Activated CD4-positive, alpha-beta T cell treated with anti-CD3 and anti-CD28 coated beads, Interleukin-2, amount 50 U/mL, for 4 hours (primary cell): ENCODE measurements at regions not wholly inside any gene's neighbourhood (a gene's known extent, or its start where the extent isn't known, plus 50 kb on each side); places are given as distances from the start of the nearest gene placed in this dataset.

ENCODE experiments used
- DNase-seq, 2 experiments: peaks; one replicate each; pipeline ENCODE4 v3.0.0-alpha.2; 2020

DNA sequence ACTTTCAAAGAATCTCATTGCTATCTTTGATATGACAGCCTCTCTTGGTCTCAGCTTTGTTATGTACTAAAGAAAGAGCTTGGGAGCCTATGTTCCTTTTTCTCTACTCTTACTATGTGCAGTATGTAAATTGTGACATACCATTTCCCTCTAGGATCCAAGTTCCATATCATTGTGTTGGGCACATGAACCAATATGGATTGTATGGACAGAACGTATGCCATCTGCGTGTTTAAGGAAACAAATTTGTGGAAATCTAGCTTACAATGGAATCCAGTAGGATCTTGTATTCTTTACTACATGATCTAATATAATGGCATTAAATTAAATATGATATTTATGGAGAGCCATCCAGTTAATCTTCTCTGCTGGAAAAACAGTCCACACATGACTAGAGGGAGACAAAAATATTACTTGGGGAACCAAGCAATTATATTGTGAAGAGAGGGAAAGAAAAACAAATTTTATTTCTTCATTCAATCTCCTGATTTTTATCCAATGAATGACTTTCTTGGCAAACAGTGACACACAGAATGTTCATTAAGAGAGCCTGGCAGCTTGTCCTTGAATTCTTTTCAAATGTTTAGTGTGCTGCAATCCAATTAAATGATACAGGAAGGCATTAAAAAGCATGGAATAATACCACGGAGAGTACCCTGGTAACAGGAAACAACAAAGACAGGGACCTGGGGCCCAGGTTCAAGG lies 106.5 kb upstream of the DAB1 start:
- DNase-seq, result no peak

DNA sequence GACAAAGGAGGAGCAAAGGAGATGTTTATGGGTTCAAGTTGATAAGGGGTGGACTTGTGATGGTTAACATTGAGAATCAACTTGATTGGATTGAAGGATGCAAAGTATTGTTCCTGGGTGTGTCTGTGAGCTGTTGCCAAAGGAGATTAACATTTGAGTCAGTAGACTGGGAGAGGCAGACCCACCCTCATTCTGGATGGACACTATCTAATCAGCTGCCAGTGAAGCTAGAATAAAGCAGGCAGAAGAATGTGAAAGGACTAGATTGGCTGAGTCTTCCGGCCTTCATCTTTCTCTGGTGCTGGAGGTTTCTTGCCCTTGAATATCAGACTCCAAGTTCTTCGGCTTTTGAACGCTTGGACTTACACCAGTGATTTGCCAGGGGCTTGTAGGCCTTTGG lies 98.7 kb upstream of the DAB1 start:
- no peak for DNase-seq

DNA sequence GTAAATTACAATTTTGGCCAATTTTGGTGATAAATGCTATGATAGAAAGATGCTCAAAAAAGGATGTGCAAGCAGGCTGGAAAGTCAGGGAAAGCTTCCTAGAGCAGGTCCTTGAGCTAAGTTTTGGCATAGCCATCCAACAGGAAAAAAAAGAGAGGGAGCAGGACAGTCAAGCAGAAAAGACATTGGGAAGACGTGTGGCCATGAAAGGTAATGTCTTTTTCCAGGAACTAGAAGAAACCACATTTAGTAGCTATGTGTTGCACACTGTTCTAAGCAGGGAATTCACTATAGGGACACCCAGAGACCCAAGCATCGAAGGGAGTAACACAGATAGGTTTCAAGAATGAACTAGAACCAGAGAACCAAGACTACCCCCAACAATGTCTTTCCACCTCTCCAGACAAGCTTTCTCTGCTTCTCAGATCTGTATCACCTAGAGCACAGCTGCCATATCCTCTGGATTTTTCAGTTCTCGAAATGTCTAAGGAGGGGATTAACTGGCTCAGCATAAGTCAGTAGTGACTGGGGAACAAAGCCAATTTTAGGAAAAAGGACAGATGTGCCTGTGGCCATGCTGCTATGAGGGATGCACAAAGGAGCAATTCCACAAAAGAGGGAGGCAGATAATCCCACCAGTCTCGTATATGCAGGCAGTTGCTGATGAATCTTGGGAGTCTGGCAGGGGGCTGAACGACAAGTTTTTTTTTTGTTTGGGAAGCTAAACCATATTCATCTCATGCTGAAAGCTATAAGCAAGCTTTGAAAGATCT lies 97.1 kb upstream of the DAB1 start:
- no peak for DNase-seq

DNA sequence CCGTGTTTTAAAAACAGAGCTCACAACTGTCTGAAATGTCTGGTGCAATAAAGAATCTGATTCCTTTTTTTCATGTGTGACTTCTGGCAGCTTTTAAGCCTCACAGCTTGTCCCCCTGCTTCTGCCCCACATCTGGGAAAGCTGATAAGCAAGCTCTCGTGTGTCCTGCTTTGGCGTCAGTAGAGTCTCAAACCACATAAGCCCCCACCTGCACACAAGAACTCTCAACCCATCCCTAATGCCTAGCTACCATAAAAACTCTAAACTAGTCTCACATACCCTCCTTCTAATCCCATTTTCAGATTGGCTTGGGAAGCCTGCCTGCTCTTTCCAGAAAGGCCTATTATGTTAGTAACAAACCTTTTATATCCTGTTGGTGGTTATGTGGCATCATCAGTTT lies 94.6 kb upstream of the DAB1 start:
- no peak for DNase-seq

DNA sequence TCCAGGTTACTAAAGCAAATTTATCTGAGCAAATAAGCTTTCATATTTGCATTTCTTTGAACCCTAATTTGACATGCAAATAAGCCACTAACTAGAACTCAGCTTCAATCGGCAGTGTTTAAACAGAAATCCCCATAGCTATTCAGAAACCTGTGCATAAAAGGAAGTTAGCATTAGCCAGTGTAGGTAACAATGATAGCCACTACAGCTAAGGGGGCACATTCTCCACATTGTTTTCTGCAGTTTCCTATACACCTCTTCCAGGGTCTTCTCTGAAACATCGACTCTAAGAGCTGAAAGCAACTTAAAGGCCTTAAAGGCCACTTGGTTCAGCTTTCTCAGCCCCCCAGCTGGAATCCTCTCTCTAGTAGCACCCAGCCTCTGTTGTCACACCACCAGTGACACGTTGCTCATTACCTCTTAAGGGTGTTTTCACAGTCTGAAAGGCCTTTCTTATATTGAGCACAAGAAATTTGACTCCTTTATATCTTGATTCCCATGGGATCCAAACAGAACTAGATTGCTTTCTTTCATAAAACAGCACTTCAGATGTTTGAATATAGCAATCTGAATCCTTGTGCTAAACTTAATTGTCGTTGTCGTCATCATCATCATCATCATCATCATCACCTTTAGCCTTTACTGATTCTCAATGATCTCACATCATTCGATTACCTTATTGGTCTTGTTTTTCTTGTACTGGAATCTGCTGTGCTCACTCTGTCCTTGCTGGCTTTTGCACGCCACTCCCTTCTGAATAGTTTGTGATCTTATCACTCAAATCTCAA lies 93.9 kb upstream of the DAB1 start:
- DNase-seq, result no peak

DNA sequence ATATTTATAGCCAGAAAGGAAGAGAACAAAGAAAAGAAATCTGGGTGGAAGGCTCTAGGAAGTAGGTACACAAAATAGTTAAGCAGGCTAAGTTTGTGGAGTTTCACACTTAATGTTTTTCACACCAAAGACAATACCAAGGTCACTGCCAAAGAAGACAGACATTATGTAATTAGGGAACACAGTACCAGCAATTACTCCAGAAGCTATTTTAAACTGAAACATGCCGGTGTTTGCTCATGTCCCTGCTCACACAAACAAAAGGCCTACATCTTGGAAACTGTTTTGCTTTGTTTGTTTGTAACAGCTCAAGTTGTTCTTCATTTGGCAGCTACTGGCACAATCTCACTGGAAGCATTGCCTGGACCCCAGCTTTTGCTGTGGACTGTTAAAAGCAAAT lies 88.5 kb upstream of the DAB1 start:
- DNase-seq, result no peak

DNA sequence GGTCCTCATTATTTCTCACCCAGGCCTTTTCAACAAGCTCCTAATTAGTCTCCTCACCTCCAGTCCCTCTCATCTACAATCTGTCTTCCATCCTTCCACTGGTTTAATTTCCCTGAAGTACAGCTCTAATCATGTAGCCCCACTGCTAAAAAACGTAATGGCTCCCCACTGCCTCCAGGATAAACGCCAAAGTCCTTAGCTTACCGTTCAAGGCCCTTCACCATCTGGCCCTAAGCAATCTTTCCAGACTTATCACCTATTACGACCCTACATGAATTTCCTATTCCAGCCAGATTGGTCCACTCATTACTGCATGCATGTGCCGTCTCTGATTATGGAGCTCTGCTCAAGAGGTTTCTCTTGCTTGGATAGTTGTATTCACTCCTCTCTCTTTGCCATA lies 83.1 kb upstream of the DAB1 start:
- DNase-seq, result no peak

DNA sequence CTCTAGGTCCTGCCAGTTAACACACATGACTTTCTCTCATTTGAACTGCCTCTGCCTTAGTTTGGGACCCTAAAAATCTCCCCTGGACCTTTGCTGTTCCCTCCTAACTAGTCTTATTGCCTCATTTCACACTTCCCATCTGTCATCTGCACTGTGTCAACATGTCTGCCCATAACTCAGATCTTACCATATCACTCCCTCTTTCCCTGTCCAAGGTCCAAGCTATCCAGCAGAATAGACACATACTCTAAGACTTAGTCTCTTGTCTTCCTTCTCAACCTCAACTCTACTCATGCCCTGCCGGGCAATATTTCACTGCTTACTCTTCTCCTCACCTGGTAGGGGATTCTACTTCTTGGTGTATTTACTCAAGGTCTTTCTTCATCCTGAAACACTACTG lies 79.5 kb upstream of the DAB1 start:
- DNase-seq, result no peak

DNA sequence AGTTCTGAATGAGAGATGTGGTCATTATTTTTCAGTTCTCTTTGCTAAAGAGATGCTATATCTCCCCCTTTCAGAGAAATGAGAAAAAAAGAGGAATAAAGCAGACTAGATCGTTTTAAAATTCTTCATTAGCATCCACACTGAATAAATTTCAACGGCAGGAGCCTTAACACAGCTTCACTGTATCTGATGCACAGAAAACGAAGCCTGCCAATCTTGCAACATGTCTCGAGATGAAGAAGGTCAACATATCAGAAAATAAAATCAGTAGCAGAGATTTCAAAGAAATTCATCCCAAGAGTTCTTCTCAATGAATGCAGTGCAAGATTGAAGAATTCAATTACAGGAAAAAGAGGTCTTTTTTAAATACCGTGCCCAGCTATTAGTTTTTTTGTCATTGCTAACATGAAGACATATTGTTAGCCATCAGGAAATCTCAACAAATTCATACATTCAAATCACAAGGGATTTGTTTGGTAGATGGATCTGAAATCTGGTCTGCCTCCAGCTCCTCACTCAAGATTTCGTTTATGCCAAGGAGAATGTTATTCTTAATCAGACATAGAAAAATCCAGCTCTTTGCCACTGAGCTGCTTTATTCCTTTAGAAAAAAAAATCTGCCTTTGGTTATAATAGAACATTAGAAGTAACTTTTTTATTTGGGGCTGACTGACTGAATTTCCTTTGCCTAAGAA lies 76.4 kb upstream of the DAB1 start:
- no peak for DNase-seq

DNA sequence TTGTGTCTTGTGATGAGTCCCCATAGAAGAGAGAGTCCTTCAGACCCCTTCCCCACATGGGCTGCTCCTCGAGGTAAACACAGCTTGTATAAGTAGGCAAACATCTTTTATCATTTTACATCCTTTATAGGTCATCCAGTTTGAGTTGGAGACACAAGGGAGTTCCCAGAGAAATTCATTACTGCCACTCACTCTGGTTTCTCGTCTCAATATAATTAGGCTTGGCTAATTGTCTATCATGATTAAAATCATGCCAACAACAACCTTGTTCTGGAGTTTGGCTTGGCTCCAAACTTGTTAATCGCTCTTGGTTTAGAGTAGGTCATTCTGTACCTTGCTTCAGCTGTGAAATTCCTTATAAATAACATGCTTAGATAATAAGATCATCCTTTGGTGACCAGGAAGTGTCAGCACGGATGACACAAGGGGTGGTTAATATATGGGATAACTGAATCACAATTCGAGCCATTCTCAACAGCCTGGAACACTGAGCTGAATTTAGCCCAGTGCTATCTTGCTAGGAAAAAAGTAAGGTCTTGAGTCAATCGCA lies 70.7 kb upstream of the DAB1 start:
- no peak for DNase-seq

DNA sequence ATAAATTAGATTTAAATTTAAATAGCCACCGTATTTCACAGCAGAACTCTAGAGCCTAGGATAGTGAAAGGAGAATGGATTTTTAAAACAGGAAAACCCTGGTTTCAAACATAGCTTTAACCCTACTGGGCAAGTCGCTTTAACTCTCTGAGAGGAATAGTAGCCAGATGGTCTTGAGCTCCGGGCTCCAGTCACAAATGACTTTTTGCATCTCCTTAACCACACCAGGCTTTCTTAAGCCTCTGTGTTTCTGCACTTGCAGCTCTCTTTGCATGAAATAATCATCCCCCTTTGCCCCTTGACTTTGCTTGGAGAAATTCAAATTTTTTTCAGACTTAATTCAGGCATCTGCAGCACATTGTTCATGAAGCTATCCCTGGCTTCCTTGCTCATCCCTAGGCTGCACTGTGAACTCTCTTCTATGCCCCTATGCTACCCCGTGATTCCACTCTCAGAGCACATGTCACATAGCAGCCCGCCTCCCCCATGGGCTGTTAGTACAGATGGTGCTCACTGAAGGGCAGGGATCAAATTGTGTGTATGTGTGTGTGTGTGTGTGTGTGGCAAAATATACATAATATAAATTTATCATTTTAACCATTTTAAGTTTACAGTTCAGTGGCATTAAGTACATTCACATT lies 68.8 kb upstream of the DAB1 start:
- no peak for DNase-seq

DNA sequence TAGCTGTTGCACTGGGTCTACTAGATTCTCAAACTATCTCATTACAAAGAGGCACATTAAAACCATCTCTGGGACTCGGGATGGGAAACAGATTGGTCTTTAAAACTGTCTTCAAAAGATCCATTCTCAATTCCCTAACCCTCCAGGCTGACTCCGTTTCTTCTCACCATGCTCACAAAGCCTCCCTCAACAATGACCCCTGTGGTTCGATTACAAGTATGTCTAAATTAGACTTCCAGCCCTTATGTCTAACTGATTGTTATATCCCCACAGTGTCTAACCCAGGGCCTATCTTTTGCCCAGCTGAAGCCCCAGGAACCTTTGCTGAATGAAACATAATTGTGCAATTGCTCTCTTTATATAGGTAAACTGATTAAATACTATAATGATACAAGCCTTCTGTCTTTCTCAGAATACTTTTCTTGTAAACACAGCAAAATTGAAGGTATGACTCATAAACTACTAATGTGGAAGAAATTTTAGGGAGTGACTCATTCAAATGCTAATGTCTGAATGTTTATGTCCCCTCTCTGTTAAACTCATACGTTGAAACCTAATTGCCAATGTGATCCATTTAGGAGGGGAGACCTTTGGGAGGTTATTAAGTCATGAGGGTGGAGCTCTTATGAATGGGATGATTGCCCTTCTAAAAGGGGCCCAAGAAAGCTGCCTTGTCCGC lies 65.6 kb upstream of the DAB1 start:
- DNase-seq, result no peak

DNA sequence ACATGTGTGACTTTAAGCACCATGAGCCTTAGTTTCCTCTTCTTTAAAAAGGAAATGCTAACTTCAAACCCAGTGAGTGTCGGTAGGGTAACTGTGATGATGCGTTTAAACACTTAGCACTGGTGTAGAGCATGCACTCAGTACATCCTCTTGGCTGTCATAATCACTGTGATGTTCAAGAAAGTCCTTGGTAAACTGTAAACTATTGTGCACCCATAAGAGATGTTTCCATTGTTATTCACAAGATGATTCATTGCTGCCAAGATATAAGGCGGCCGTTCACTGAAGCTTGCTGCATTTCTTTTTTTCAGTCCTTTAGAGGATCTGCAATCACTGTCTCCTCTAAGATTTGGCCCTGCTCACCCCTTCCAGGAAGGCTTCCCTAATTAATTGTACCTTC lies 61.8 kb upstream of the DAB1 start:
- no peak for DNase-seq

DNA sequence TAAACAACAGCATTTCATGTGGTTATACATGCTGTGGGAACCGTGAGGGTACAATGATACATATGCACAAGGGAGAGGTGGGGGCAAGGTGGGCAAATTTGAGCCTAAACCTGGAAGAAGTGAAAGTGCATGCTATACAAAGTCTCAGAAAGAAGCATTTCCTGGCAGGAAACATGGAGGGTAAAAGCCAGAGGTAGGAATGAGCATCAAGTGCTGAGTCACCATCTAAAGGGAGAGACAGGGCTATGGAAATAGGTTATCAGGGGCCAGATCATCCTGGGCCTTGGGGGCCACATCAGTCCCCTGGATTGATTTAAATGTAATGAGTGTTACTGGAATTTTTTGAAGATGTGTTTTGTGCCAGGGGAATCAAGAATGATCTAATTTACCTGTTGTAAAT lies 60.1 kb upstream of the DAB1 start:
- no peak for DNase-seq

DNA sequence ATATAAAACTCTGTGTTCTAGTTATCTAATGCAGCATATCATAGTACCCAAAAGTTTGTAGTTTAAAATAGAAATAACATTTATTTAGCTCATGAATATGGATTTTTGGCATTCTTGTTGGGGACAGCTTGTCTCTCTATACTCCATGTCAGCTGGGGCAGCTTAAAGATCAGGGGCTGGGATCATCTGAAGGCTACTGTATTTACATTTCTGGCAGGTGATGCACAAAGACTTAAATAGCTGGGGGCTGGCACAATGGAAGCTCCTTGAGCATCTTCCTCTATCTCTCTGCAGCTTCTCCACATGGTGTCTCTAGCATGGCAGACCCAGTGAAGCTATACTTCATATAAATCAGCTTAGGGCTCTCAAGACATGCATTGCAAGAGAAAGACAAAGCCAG lies 55.6 kb upstream of the DAB1 start:
- DNase-seq, result no peak

DNA sequence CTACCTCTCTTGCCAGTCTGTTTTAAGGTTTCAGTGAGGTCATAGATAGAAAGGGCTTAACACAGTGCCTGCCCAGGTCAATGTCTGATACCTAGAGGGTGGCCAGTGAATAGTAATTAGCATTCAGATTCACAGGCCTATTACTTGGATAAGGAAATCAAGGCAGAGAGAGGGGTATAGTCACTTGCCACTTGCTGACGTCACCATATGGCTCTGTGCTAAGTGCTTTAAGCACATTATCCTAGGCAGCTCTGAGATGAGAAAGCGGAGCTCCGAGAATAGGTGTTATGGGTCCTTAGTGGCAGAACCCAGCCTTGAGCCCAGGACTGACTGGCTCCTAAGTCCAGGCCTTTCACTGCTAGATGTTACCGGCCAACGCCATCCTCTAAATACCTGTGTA lies 51.5 kb upstream of the DAB1 start:
- DNase-seq, result no peak

DNA sequence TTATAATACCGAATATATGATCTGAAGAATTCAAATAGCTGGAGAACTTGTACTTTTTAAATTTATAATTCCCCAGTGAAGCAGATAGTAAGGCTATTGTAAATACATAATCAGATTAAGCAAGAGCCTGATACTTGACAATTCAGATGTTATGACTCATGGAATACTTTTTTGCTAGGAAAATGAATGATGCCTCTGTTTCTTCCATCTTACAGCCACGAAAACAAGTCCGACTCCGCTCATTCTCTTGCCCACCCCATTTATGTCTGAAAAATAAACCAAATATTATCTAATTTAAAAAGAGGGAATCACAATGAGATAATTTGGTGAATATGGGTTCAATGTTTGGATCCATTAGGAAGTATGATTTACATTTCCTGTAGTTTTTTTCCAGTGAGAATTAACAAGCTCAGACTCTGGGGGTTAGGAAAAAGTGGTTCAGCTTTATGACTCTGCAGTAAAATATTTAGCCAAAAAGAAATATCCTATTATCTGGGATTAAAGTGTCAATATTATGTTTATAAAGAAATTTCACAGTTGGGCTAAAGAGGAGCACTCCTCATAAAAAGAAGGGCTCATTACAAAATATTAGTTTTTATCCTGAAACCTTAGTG lies 50.4 kb upstream of the DAB1 start:
- DNase-seq, result no peak
